CMK (cell line): ENCODE measurements at regions not wholly inside any gene's neighbourhood (a gene's known extent, or its start where the extent isn't known, plus 50 kb on each side); places are given as distances from the start of the nearest gene placed in this dataset.
A peak's percentile ranks its signal among the peaks of the same experiment; 100 is the strongest.
"Not testable (repeated sequence)": the region's sequence is repeated elsewhere in the genome, so short reads cannot be mapped to it uniquely, and the experiment has no call there.

Experiments used
- DNase-seq: peaks from one replicate; pipeline ENCODE4 v3.0.0-alpha.2; 2010; ENCODE audit warnings: low read depth

GRCh38 chr12:46547421-46548354 is 175.1 kb upstream of the SLC38A2 start:
- no peak for DNase-seq

GRCh38 chr12:46546634-46547273 is 174.2 kb upstream of the SLC38A2 start:
- peak; percentile 14 for DNase-seq

- not testable (repeated sequence) for DNase-seq
Measured at GRCh38 chr12:46543378-46543795, 170.8 kb upstream of the SLC38A2 start.

GRCh38 chr12:46538976-46539375 is 166.4 kb upstream of the SLC38A2 start:
- DNase-seq: no peak

- no peak for DNase-seq
Measured at GRCh38 chr12:46537387-46537955, 164.9 kb upstream of the SLC38A2 start.

- DNase-seq: not testable (repeated sequence)
Measured at GRCh38 chr12:46536316-46536715, 163.7 kb upstream of the SLC38A2 start.

- no peak for DNase-seq
Measured at GRCh38 chr12:46535907-46536306, 163.3 kb upstream of the SLC38A2 start.

GRCh38 chr12:46535376-46535775 is 162.8 kb upstream of the SLC38A2 start:
- no peak for DNase-seq

GRCh38 chr12:46534327-46534840 is 161.8 kb upstream of the SLC38A2 start:
- no peak for DNase-seq

GRCh38 chr12:46533723-46534122 is 161.2 kb upstream of the SLC38A2 start:
- DNase-seq: no peak

GRCh38 chr12:46531804-46532203 is 159.2 kb upstream of the SLC38A2 start:
- DNase-seq: no peak

- DNase-seq: no peak
Measured at GRCh38 chr12:46531059-46531785, 158.6 kb upstream of the SLC38A2 start.

GRCh38 chr12:46530373-46531056 is 157.9 kb upstream of the SLC38A2 start:
- no peak for DNase-seq

GRCh38 chr12:46526233-46526632 is 153.7 kb upstream of the SLC38A2 start:
- no peak for DNase-seq

- no peak for DNase-seq
Measured at GRCh38 chr12:46524778-46525177, 152.2 kb upstream of the SLC38A2 start.

GRCh38 chr12:46523863-46524770 is 151.5 kb upstream of the SLC38A2 start:
- DNase-seq: no peak

- no peak for DNase-seq
Measured at GRCh38 chr12:46523446-46523845, 150.9 kb upstream of the SLC38A2 start.

GRCh38 chr12:46522071-46522470 is 149.5 kb upstream of the SLC38A2 start:
- DNase-seq: peak; percentile 66

GRCh38 chr12:46521145-46521544 is 148.6 kb upstream of the SLC38A2 start:
- DNase-seq: no peak

- no peak for DNase-seq
Measured at GRCh38 chr12:46519407-46519806, 146.8 kb upstream of the SLC38A2 start.
